ENCODE measurements at regions not wholly inside any gene's neighbourhood (a gene's known extent, or its start where the extent isn't known, plus 50 kb on each side); places are given as distances from the start of the nearest gene placed in this dataset.

DNA sequence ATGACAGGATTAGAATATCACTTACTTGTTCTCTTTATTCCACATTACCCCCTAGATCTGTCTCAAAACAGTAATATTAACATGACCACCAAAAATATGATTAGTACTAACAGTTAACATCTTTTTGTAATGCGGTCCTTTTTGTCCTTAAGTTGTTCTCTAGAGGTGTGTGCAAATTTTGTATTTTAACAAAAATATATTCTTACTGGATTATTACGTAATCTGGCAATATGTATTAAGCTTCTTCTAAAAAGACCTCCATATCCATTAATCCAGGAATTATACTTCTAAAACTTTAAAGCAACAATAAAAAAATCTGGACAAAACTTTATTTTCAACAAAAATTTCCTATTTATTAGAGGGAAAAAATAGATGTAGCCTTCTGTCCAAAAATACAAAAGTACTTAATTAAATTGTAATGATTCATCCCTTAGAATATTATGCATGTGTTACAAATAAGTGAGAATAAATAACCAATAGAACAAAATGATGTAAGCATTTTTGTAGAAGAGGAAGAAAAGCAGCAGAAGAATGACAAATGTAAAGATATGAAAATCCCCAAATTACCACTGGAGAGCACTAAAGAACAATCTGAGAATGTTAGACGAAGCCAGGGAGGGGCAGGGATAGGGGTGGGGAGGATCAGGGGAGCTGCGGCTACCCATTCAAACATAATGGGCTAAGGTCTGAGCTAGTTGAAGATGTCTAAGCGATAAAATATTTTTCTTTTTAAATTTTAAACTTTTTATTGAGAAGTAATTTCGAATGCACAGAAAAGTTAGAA, 945.6 kb downstream of the MCTP2 start:
- TF ChIP-seq, protein P1, sequence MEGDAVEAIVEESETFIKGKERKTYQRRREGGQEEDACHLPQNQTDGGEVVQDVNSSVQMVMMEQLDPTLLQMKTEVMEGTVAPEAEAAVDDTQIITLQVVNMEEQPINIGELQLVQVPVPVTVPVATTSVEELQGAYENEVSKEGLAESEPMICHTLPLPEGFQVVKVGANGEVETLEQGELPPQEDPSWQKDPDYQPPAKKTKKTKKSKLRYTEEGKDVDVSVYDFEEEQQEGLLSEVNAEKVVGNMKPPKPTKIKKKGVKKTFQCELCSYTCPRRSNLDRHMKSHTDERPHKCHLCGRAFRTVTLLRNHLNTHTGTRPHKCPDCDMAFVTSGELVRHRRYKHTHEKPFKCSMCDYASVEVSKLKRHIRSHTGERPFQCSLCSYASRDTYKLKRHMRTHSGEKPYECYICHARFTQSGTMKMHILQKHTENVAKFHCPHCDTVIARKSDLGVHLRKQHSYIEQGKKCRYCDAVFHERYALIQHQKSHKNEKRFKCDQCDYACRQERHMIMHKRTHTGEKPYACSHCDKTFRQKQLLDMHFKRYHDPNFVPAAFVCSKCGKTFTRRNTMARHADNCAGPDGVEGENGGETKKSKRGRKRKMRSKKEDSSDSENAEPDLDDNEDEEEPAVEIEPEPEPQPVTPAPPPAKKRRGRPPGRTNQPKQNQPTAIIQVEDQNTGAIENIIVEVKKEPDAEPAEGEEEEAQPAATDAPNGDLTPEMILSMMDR (IDR thresholded peaks at IDR 0.05; ENCODE audit: low read depth, low read length) = no peak
- TF ChIP-seq EZH2phosphoT487 (IDR thresholded peaks at IDR 0.05; ENCODE audit: low read depth) = no peak

All from OCI-LY3 (cell line).